Hepatocyte (in vitro differentiated cells): ENCODE measurements at regions not wholly inside any gene's neighbourhood (a gene's known extent, or its start where the extent isn't known, plus 50 kb on each side); places are given as distances from the start of the nearest gene placed in this dataset.

Source experiments
- DNase-seq: peaks from one replicate; pipeline ENCODE4 v3.0.0-alpha.2; 2016; ENCODE audit warnings: low spot score
- H2AFZ ChIP-seq: fragments of 200-600 bp; sonication (generic); 2 replicates; pipeline ENCODE4 v1.6.0; 2016; ENCODE audit warnings: antibody characterized with exemption, mild to moderate bottlenecking
- H3K27ac ChIP-seq: fragments of 200-600 bp; sonication (generic); 2 replicates; pipeline ENCODE4 v1.5.1; 2016; ENCODE audit warnings: mild to moderate bottlenecking
- H3K27me3 ChIP-seq: fragments of 200-600 bp; sonication (generic); 2 replicates; pipeline ENCODE4 v1.6.1; 2016
- H3K36me3 ChIP-seq: fragments of 200-600 bp; sonication (generic); replicated peaks from 2 replicates; pipeline ENCODE4 v1.5.1; 2016; ENCODE audit warnings: low read depth; ENCODE audit not compliant: insufficient read depth
- H3K4me1 ChIP-seq: fragments of 200-600 bp; sonication (generic); 2 replicates; pipeline ENCODE4 v1.5.1; 2016; ENCODE audit warnings: mild to moderate bottlenecking, moderate library complexity; ENCODE audit not compliant: insufficient read depth
- H3K4me2 ChIP-seq: fragments of 200-600 bp; sonication (generic); 2 replicates; pipeline ENCODE4 v1.6.0; 2016
- H3K4me3 ChIP-seq: fragments of 200-600 bp; sonication (generic); 2 replicates; pipeline ENCODE4 v1.5.1; 2016; ENCODE audit warnings: mild to moderate bottlenecking
- H3K79me2 ChIP-seq: fragments of 200-600 bp; sonication (generic); 2 replicates; pipeline ENCODE4 v1.6.0; 2017; ENCODE audit warnings: mild to moderate bottlenecking
- H3K9me2 ChIP-seq: fragments of 200-600 bp; sonication (generic); replicated peaks from 2 replicates; pipeline ENCODE4 v1.6.0; 2017; ENCODE audit warnings: mild to moderate bottlenecking; ENCODE audit not compliant: insufficient read depth
- H3K9me3 ChIP-seq: fragments of 200-600 bp; sonication (generic); 2 replicates; pipeline ENCODE4 v1.5.1; 2016; ENCODE audit warnings: low read depth, mild to moderate bottlenecking
- H4K20me1 ChIP-seq: fragments of 200-600 bp; sonication (generic); 2 replicates; pipeline ENCODE4 v1.6.0; 2016; ENCODE audit warnings: mild to moderate bottlenecking; ENCODE audit not compliant: insufficient read depth, poor library complexity, severe bottlenecking
- EZH2 ChIP-seq: fragments of 200-600 bp; sonication (generic); IDR thresholded peaks from 2 replicates; pipeline ENCODE4 v1.6.1; 2016; ENCODE audit warnings: antibody characterized with exemption, mild to moderate bottlenecking, borderline replicate concordance
- EZH2phosphoT487 ChIP-seq: fragments of 200-600 bp; sonication (generic); IDR thresholded peaks from one replicate; pipeline ENCODE4 v1.6.1; 2018; ENCODE audit warnings: antibody characterized with exemption, mild to moderate bottlenecking, low read depth, moderate library complexity; ENCODE audit not compliant: unreplicated experiment, severe bottlenecking
- WGBS: methylation state at CpG from one replicate; pipeline ENCODE4 v1.1.6; 2016; ENCODE audit warnings: low lambda C conversion rate; ENCODE audit errors: missing lambda C conversion rate; 5-methylcytosine and 5-hydroxymethylcytosine counted together
- TF ChIP-seq, protein P1 (sequence below): fragments of 200-600 bp; sonication (generic); IDR thresholded peaks from 2 replicates; pipeline ENCODE4 v1.5.1; 2016; ENCODE audit warnings: antibody characterized with exemption, mild to moderate bottlenecking; ENCODE audit not compliant: poor library complexity

DNA sequence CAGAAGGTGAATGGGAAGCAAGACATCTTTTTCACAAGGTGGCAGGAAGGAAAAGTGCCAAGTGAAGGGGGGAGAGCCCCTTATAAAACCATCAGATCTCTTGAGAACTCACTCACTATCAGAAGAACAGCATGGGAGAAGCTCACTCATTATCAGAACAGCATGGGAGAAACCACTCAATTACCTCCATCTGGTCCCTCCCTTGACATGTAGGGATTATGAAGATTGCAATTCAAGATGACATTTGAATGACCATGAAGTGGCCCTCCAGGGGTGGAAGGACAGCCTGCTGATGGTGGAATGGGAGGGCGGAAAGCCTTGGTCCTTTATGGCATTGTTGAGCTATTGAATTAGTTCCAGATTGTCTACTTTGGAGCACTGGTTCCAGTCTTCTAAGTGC is 413.0 kb upstream of the MEX3C start:
- H3K4me1 ChIP-seq: peaks cover 7% of the 10 kb centered on the region
- no peak overlapping the region for H3K4me2 ChIP-seq
- H3K9me2 ChIP-seq: no peaks in the 10 kb centered on the region
- TF ChIP-seq EZH2 (no peak), EZH2phosphoT487 (no peak)
- TF ChIP-seq, protein P1, sequence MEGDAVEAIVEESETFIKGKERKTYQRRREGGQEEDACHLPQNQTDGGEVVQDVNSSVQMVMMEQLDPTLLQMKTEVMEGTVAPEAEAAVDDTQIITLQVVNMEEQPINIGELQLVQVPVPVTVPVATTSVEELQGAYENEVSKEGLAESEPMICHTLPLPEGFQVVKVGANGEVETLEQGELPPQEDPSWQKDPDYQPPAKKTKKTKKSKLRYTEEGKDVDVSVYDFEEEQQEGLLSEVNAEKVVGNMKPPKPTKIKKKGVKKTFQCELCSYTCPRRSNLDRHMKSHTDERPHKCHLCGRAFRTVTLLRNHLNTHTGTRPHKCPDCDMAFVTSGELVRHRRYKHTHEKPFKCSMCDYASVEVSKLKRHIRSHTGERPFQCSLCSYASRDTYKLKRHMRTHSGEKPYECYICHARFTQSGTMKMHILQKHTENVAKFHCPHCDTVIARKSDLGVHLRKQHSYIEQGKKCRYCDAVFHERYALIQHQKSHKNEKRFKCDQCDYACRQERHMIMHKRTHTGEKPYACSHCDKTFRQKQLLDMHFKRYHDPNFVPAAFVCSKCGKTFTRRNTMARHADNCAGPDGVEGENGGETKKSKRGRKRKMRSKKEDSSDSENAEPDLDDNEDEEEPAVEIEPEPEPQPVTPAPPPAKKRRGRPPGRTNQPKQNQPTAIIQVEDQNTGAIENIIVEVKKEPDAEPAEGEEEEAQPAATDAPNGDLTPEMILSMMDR: no peak
- no peaks in the 10 kb centered on the region for H3K9me3 ChIP-seq
- no peaks in the 10 kb centered on the region for H3K79me2 ChIP-seq
- H3K27ac ChIP-seq: no peak overlapping the region
- H3K36me3 ChIP-seq: no peaks in the 10 kb centered on the region
- WGBS: 76% methylated on average over 1 of the region's 1 CpG
- H3K4me3 ChIP-seq: no peak overlapping the region
- no peaks in the 10 kb centered on the region for H4K20me1 ChIP-seq
- no peak overlapping the region for H2AFZ ChIP-seq
- H3K27me3 ChIP-seq: no peaks in the 10 kb centered on the region
- DNase-seq: no peak

DNA sequence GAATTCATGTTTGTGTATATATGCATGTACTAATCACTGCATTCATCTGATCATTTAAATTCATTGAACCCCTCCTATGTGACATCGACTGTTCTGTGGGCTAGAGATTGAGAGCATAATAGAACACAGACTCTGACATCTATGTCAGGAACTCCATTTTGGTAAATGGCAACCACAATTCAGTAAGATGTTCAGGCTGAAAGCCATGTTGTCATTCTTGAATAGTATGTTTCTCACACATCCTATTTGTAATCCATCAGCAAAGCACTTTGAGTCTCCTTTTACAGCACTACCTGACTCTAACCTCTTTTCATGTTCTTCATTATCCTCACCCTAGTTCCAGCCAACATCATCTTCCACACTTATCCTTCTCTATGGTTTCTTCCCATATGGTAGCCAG is 413.8 kb upstream of the MEX3C start:
- no peaks in the 10 kb centered on the region for H3K36me3 ChIP-seq
- H3K27me3 ChIP-seq: no peaks in the 10 kb centered on the region
- WGBS: 93% methylated on average over 1 of the region's 1 CpG
- no peak overlapping the region for H2AFZ ChIP-seq
- no peaks in the 10 kb centered on the region for H3K79me2 ChIP-seq
- TF ChIP-seq, protein P1: no peak
- TF ChIP-seq EZH2phosphoT487 (no peak), EZH2 (no peak)
- H3K4me3 ChIP-seq: no peak overlapping the region
- DNase-seq: no peak
- peaks cover 7% of the 10 kb centered on the region for H3K4me1 ChIP-seq
- no peak overlapping the region for H3K4me2 ChIP-seq
- H3K27ac ChIP-seq: no peak overlapping the region
- no peaks in the 10 kb centered on the region for H3K9me2 ChIP-seq
- no peaks in the 10 kb centered on the region for H4K20me1 ChIP-seq
- H3K9me3 ChIP-seq: no peaks in the 10 kb centered on the region

DNA sequence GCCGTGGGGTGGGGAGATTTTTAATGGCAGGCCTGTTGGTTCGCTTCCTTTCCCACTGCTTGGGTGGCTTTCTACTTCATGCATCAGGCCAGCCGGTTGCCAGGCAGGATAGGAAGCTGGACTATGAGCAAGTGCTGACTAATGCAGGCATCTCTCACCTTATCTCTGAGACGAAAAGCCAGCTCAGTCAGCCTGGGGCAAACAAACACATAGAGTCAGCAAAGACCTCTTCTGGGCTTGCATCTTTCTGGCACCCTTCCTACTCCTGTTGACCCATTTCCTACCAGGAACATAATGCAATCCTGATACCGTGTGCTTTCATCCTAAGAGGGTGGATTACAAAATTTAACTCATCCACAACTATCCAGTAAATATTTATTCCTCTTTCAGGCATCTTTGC is 416.6 kb upstream of the MEX3C start:
- Histone ChIP-seq H3K4me2 (no peak overlapping the region), H3K9me2 (no peaks in the 10 kb centered on the region), H3K27ac (no peak overlapping the region), H3K9me3 (no peaks in the 10 kb centered on the region), H3K4me1 (peaks cover 7% of the 10 kb centered on the region), H3K27me3 (no peaks in the 10 kb centered on the region), H3K79me2 (no peaks in the 10 kb centered on the region), H4K20me1 (no peaks in the 10 kb centered on the region), H2AFZ (no peak overlapping the region), H3K4me3 (no peak overlapping the region), H3K36me3 (no peaks in the 10 kb centered on the region)
- peak; percentile 87 for DNase-seq
- WGBS: 12% methylated on average over 5 of the region's 5 CpGs
- no peak for TF ChIP-seq EZH2
- TF ChIP-seq, protein P1: no peak
- no peak for TF ChIP-seq EZH2phosphoT487

DNA sequence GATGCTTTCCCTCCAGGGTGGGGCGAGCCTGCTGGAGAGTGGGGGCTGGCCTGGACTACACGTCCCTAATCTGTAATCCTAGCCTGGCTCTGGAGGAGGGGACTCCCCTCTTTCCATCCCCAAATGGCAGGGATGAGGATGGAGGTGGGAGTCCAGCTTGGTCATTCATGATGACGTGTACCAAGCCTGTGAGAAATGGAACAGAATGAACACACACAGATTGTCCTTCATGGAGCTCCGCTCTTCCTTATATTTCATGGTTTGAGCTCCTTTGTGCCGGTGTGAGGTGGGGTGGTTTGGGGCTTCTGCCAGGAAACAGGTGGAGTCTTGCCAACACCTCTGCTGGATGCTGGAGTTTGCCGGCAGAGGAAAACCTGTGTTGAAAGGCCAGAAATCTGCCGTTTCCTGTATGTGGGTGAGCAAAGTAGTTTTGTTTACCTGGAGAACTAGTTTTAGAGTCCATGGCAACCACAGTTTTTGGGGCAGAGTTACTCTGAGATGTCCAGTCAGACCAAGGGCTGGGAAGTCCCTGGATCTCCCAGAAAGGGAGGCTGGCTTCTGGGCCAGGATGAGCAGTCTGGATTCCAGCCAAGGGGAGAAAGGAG is 417.6 kb upstream of the MEX3C start:
- Histone ChIP-seq H3K4me2 (no peak overlapping the region), H3K9me3 (no peaks in the 10 kb centered on the region), H3K79me2 (no peaks in the 10 kb centered on the region), H3K9me2 (no peaks in the 10 kb centered on the region), H4K20me1 (no peaks in the 10 kb centered on the region), H2AFZ (no peak overlapping the region), H3K27ac (peak overlapping the region; percentile 20), H3K27me3 (no peaks in the 10 kb centered on the region), H3K4me1 (peaks cover 7% of the 10 kb centered on the region), H3K4me3 (no peak overlapping the region), H3K36me3 (no peaks in the 10 kb centered on the region)
- 71% methylated on average over 7 of the region's 7 CpGs for WGBS
- DNase-seq: peak; percentile 63
- TF ChIP-seq, protein P1: no peak
- TF ChIP-seq EZH2phosphoT487 (no peak), EZH2 (no peak)
